Prostate gland (tissue), 2 donors: ENCODE measurements at regions not wholly inside any gene's neighbourhood (a gene's known extent, or its start where the extent isn't known, plus 50 kb on each side); places are given as distances from the start of the nearest gene placed in this dataset.

Source experiments
- POLR2A ChIP-seq: fragments of 450-650 bp; IDR thresholded peaks from one replicate; pipeline ENCODE4 v1.6.1; 2016; ENCODE audit warnings: antibody characterized with exemption, mild to moderate bottlenecking
- POLR2AphosphoS5 ChIP-seq: sonication (generic); formaldehyde crosslinking; IDR thresholded peaks from one replicate; pipeline ENCODE4 v1.6.1; 2017; ENCODE audit warnings: antibody characterized with exemption
- TF ChIP-seq, protein P1 (sequence below), 4 experiments: fragments of 200-600 bp in 2 of 4; fragments of 450-650 bp in 2 of 4; sonication (generic) in 2 of 4; IDR thresholded peaks; 1 replicate in 3 of 4; 2 replicates in 1 of 4; pipeline ENCODE4 v1.5.1; 2016 to 2019; ENCODE audit warnings: antibody characterized with exemption in 4 of 4, mild to moderate bottlenecking in 2 of 4, moderate library complexity in 2 of 4

DNA sequence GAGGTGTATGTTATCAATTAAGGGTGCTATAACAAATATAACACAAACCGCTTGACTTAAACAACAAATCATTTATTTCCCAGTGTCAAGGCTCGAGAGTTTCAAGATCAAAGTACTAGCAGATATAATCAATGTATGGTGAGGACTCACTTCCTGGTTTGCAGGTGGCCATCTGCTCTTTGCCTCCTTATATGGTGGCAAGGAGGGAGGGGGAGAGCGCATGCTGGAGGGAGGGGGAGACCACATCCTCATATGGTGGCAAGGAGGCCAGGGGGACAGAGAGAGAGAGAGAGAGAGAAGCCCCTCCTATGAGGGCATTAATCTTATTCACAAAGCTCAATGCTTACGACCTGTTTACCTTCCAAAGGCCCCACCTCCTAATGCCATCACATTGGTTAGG is 372.3 kb upstream of the SPOCK3 start:
- TF ChIP-seq, protein P1, sequence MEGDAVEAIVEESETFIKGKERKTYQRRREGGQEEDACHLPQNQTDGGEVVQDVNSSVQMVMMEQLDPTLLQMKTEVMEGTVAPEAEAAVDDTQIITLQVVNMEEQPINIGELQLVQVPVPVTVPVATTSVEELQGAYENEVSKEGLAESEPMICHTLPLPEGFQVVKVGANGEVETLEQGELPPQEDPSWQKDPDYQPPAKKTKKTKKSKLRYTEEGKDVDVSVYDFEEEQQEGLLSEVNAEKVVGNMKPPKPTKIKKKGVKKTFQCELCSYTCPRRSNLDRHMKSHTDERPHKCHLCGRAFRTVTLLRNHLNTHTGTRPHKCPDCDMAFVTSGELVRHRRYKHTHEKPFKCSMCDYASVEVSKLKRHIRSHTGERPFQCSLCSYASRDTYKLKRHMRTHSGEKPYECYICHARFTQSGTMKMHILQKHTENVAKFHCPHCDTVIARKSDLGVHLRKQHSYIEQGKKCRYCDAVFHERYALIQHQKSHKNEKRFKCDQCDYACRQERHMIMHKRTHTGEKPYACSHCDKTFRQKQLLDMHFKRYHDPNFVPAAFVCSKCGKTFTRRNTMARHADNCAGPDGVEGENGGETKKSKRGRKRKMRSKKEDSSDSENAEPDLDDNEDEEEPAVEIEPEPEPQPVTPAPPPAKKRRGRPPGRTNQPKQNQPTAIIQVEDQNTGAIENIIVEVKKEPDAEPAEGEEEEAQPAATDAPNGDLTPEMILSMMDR (IDR thresholded peaks at IDR 0.05): no peak
- no peak for TF ChIP-seq POLR2AphosphoS5
- no peak for TF ChIP-seq POLR2A
